SK-N-SH treated with all-trans-retinoic acid at 6 μM for 48 hours (cell line): ENCODE measurements at regions not wholly inside any gene's neighbourhood (a gene's known extent, or its start where the extent isn't known, plus 50 kb on each side); places are given as distances from the start of the nearest gene placed in this dataset.

Source experiments
- ATAC-seq: fragments of 200-7000 bp; cut with Tn5 transposase; 3 replicates; pipeline ENCODE4 v1.9.1; 2020; ENCODE audit warnings: mild to moderate bottlenecking, moderate library complexity
- ARNTL ChIP-seq: fragments of 450-650 bp; formaldehyde crosslinking; IDR thresholded peaks from 2 replicates; pipeline ENCODE4 v1.5.0; 2020; ENCODE audit warnings: low read depth, mild to moderate bottlenecking, moderate library complexity, borderline replicate concordance
- BACH2 ChIP-seq: fragments of 250-450 bp; sonication (Bioruptor Pico); IDR thresholded peaks from 2 replicates; pipeline ENCODE4 v1.9.0; 2021; ENCODE audit warnings: mild to moderate bottlenecking, borderline replicate concordance
- CSDC2 ChIP-seq: fragments of 250-450 bp; sonication (Bioruptor Pico); IDR thresholded peaks from 2 replicates; pipeline ENCODE4 v1.5.0; 2020; ENCODE audit warnings: mild to moderate bottlenecking, moderate library complexity
- ESRRG ChIP-seq: fragments of 250-450 bp; sonication (Bioruptor Pico); IDR thresholded peaks from 2 replicates; pipeline ENCODE4 v1.6.1; 2021; ENCODE audit warnings: mild to moderate bottlenecking
- GLIS3 ChIP-seq: fragments of 250-450 bp; sonication (Bioruptor Pico); IDR thresholded peaks from 2 replicates; pipeline ENCODE4 v1.5.0; 2020; ENCODE audit warnings: mild to moderate bottlenecking, moderate library complexity
- ISL1 ChIP-seq: fragments of 250-450 bp; sonication (Bioruptor Pico); IDR thresholded peaks from 2 replicates; pipeline ENCODE4 v2.1.2; 2022; ENCODE audit warnings: mild to moderate bottlenecking, moderate library complexity
- OSR1 ChIP-seq: fragments of 250-450 bp; sonication (Bioruptor Pico); IDR thresholded peaks from 2 replicates; pipeline ENCODE4 v1.8.0; 2022; ENCODE audit warnings: moderate library complexity, mild to moderate bottlenecking, inconsistent platforms
- PPARA ChIP-seq: fragments of 250-450 bp; sonication (Bioruptor Pico); IDR thresholded peaks from 2 replicates; pipeline ENCODE4 v1.5.0; 2020; ENCODE audit warnings: mild to moderate bottlenecking, borderline replicate concordance
- SNAI2 ChIP-seq: fragments of 250-450 bp; sonication (Bioruptor Pico); IDR thresholded peaks from 2 replicates; pipeline ENCODE4 v1.5.0; 2020; ENCODE audit warnings: mild to moderate bottlenecking, moderate library complexity
- TCF4 ChIP-seq: fragments of 250-450 bp; sonication (Bioruptor Pico); IDR thresholded peaks from 2 replicates; pipeline ENCODE4 v1.8.0; 2021; ENCODE audit warnings: mild to moderate bottlenecking, moderate library complexity, borderline replicate concordance
- TOX ChIP-seq: fragments of 250-450 bp; sonication (Bioruptor Pico); IDR thresholded peaks from 2 replicates; pipeline ENCODE4 v1.8.0; 2021; ENCODE audit warnings: mild to moderate bottlenecking, moderate library complexity, borderline replicate concordance
- ZFP3 ChIP-seq: fragments of 250-450 bp; sonication (Bioruptor Pico); IDR thresholded peaks from 2 replicates; pipeline ENCODE4 v1.5.0; 2020; ENCODE audit warnings: mild to moderate bottlenecking, moderate library complexity
- ZFP30 ChIP-seq: fragments of 450-650 bp; formaldehyde crosslinking; IDR thresholded peaks from 2 replicates; pipeline ENCODE4 v1.5.0; 2022; ENCODE audit warnings: mild to moderate bottlenecking, moderate library complexity
- ZNF565 ChIP-seq: fragments of 450-650 bp; formaldehyde crosslinking; conservative IDR thresholded peaks from 2 replicates; pipeline ENCODE4 v1.5.0; 2020; ENCODE audit warnings: low read depth, mild to moderate bottlenecking, moderate library complexity
- ZNF70 ChIP-seq: fragments of 450-650 bp; formaldehyde crosslinking; IDR thresholded peaks from 2 replicates; pipeline ENCODE4 v1.5.0; 2020; ENCODE audit warnings: mild to moderate bottlenecking, moderate library complexity
- ZNF8 ChIP-seq: fragments of 450-650 bp; formaldehyde crosslinking; IDR thresholded peaks from 2 replicates; pipeline ENCODE4 v1.5.0; 2020; ENCODE audit warnings: mild to moderate bottlenecking, moderate library complexity
- TF ChIP-seq, protein P1 (sequence below): fragments of 250-450 bp; sonication (Bioruptor Pico); IDR thresholded peaks from 2 replicates; pipeline ENCODE4 v1.8.0; 2021; ENCODE audit warnings: low read depth, mild to moderate bottlenecking, moderate library complexity, borderline replicate concordance
- TF ChIP-seq, protein P2 (sequence below): fragments of 250-450 bp; sonication (Bioruptor Pico); IDR thresholded peaks from 2 replicates; pipeline ENCODE4 v1.8.0; 2020; ENCODE audit warnings: mild to moderate bottlenecking, moderate library complexity, borderline replicate concordance
- TF ChIP-seq, protein P3 (sequence below): fragments of 250-450 bp; sonication (Bioruptor Pico); IDR thresholded peaks from 2 replicates; pipeline ENCODE4 v1.5.1; 2021; ENCODE audit warnings: mild to moderate bottlenecking, moderate library complexity
- TF ChIP-seq, protein P4 (sequence below): fragments of 250-450 bp; sonication (Bioruptor Pico); IDR thresholded peaks from 2 replicates; pipeline ENCODE4 v1.5.1; 2020; ENCODE audit warnings: low read depth, mild to moderate bottlenecking, moderate library complexity
- TF ChIP-seq, protein P5 (sequence below): fragments of 250-450 bp; sonication (Bioruptor Pico); IDR thresholded peaks from 2 replicates; pipeline ENCODE4 v1.5.0; 2020; ENCODE audit warnings: mild to moderate bottlenecking, moderate library complexity

DNA sequence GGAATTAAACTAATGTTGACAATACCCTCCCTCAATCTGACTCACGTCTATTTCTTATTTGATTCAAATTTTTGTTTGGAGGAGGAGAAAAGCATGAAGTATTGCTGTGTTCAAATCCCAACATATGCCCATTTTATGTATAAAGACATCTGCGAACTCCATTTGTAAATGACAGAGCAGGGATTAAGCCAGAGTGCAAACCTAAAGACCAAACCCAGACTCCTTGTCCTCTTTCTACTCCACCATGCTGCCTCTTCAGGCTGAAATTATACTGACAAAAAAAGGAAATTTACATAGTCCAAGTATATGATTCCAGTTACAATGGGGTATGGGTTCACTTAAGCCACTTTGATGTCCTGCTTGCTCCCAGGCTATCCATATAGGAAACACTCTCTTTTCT lies 383.1 kb downstream of the ADRA2A start:
- TF ChIP-seq, protein P1, sequence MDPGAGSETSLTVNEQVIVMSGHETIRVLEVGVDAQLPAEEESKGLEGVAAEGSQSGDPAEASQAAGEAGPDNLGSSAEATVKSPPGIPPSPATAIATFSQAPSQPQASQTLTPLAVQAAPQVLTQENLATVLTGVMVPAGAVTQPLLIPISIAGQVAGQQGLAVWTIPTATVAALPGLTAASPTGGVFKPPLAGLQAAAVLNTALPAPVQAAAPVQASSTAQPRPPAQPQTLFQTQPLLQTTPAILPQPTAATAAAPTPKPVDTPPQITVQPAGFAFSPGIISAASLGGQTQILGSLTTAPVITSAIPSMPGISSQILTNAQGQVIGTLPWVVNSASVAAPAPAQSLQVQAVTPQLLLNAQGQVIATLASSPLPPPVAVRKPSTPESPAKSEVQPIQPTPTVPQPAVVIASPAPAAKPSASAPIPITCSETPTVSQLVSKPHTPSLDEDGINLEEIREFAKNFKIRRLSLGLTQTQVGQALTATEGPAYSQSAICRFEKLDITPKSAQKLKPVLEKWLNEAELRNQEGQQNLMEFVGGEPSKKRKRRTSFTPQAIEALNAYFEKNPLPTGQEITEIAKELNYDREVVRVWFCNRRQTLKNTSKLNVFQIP (CRISPR knock-in tag): no peak
- TF ChIP-seq CSDC2 (CRISPR knock-in tag): no peak
- no peak for TF ChIP-seq ZNF565 (CRISPR knock-in tag)
- TF ChIP-seq ZFP30 (CRISPR knock-in tag): no peak
- TF ChIP-seq ESRRG (CRISPR knock-in tag): no peak
- no peak for TF ChIP-seq ZNF8
- TF ChIP-seq, protein P2, sequence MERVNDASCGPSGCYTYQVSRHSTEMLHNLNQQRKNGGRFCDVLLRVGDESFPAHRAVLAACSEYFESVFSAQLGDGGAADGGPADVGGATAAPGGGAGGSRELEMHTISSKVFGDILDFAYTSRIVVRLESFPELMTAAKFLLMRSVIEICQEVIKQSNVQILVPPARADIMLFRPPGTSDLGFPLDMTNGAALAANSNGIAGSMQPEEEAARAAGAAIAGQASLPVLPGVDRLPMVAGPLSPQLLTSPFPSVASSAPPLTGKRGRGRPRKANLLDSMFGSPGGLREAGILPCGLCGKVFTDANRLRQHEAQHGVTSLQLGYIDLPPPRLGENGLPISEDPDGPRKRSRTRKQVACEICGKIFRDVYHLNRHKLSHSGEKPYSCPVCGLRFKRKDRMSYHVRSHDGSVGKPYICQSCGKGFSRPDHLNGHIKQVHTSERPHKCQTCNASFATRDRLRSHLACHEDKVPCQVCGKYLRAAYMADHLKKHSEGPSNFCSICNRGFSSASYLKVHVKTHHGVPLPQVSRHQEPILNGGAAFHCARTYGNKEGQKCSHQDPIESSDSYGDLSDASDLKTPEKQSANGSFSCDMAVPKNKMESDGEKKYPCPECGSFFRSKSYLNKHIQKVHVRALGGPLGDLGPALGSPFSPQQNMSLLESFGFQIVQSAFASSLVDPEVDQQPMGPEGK (CRISPR knock-in tag): no peak
- no peak for TF ChIP-seq PPARA (CRISPR knock-in tag)
- TF ChIP-seq TCF4 (CRISPR knock-in tag): no peak
- TF ChIP-seq SNAI2 (CRISPR knock-in tag): no peak
- no peak for TF ChIP-seq ZNF70 (CRISPR knock-in tag)
- TF ChIP-seq ARNTL (CRISPR knock-in tag): no peak
- TF ChIP-seq, protein P3, sequence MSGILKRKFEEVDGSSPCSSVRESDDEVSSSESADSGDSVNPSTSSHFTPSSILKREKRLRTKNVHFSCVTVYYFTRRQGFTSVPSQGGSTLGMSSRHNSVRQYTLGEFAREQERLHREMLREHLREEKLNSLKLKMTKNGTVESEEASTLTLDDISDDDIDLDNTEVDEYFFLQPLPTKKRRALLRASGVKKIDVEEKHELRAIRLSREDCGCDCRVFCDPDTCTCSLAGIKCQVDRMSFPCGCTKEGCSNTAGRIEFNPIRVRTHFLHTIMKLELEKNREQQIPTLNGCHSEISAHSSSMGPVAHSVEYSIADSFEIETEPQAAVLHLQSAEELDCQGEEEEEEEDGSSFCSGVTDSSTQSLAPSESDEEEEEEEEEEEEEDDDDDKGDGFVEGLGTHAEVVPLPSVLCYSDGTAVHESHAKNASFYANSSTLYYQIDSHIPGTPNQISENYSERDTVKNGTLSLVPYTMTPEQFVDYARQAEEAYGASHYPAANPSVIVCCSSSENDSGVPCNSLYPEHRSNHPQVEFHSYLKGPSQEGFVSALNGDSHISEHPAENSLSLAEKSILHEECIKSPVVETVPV (CRISPR knock-in tag): no peak
- TF ChIP-seq GLIS3: no peak
- TF ChIP-seq, protein P4, sequence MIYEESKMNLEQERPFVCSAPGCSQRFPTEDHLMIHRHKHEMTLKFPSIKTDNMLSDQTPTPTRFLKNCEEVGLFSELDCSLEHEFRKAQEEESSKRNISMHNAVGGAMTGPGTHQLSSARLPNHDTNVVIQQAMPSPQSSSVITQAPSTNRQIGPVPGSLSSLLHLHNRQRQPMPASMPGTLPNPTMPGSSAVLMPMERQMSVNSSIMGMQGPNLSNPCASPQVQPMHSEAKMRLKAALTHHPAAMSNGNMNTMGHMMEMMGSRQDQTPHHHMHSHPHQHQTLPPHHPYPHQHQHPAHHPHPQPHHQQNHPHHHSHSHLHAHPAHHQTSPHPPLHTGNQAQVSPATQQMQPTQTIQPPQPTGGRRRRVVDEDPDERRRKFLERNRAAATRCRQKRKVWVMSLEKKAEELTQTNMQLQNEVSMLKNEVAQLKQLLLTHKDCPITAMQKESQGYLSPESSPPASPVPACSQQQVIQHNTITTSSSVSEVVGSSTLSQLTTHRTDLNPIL (CRISPR knock-in tag): no peak

DNA sequence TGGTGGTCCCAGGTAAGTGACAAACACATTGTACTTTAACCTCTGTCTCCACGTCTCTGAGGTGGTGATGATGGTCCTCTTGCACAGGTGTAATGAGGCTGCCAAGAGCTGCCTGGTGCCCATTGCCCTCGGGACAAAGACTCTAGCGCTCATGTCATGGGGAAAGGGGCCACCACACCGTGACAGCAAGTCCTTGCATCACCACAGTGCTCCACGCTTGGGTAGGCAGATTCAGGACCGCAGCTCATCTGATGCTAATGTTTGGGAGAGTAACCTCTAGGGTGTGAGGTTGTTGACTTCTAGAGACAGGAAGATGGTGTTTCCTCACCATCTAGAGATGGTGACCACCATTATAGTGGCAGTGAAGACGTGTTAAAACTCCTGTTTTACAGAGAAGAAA lies 395.6 kb downstream of the ADRA2A start:
- TF ChIP-seq, protein P4 (CRISPR knock-in tag): no peak
- TF ChIP-seq OSR1 (no peak), CSDC2 (CRISPR knock-in tag) (no peak), SNAI2 (CRISPR knock-in tag) (no peak), ISL1 (no peak), BACH2 (no peak), ARNTL (CRISPR knock-in tag) (no peak), TCF4 (CRISPR knock-in tag) (no peak), TOX (CRISPR knock-in tag) (no peak)
- TF ChIP-seq, protein P5, sequence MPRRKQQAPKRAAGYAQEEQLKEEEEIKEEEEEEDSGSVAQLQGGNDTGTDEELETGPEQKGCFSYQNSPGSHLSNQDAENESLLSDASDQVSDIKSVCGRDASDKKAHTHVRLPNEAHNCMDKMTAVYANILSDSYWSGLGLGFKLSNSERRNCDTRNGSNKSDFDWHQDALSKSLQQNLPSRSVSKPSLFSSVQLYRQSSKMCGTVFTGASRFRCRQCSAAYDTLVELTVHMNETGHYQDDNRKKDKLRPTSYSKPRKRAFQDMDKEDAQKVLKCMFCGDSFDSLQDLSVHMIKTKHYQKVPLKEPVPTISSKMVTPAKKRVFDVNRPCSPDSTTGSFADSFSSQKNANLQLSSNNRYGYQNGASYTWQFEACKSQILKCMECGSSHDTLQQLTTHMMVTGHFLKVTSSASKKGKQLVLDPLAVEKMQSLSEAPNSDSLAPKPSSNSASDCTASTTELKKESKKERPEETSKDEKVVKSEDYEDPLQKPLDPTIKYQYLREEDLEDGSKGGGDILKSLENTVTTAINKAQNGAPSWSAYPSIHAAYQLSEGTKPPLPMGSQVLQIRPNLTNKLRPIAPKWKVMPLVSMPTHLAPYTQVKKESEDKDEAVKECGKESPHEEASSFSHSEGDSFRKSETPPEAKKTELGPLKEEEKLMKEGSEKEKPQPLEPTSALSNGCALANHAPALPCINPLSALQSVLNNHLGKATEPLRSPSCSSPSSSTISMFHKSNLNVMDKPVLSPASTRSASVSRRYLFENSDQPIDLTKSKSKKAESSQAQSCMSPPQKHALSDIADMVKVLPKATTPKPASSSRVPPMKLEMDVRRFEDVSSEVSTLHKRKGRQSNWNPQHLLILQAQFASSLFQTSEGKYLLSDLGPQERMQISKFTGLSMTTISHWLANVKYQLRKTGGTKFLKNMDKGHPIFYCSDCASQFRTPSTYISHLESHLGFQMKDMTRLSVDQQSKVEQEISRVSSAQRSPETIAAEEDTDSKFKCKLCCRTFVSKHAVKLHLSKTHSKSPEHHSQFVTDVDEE (CRISPR knock-in tag): no peak
- no peak for ATAC-seq

More for the DNA sequence above, 383.1 kb downstream of the ADRA2A start:
- no peak for ATAC-seq

DNA sequence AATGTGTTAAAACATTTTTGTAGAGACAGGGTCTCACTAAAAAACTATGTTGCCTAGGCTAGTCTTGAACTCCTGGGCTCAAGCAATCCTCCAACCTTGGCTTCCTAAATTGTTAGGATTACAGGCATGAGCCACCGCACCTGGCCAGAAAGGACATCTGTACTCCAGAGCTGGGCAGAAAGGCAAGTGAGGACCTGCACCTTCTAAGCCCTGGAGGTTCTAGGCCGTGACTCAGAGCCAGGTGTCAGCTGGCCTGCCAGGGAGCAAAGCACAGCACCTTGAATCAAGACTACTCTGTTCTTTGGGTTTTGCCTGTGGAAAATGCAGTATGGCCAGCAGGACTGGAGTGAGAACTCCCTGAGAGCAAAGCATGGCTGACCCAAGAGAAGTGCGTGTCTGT lies 396.5 kb downstream of the ADRA2A start:
- ATAC-seq: no peak
- no peak for TF ChIP-seq ZFP30 (CRISPR knock-in tag)
- TF ChIP-seq ARNTL (CRISPR knock-in tag): no peak
- TF ChIP-seq, protein P3 (CRISPR knock-in tag): no peak
- TF ChIP-seq, protein P2 (CRISPR knock-in tag): no peak
- TF ChIP-seq TOX (CRISPR knock-in tag): no peak
- no peak for TF ChIP-seq BACH2
- TF ChIP-seq ZFP3 (CRISPR knock-in tag): no peak
- TF ChIP-seq GLIS3: no peak
- TF ChIP-seq SNAI2 (CRISPR knock-in tag): no peak
- no peak for TF ChIP-seq PPARA (CRISPR knock-in tag)
- no peak for TF ChIP-seq ZNF8
- no peak for TF ChIP-seq ESRRG (CRISPR knock-in tag)
